Mesenchymal stem cell (in vitro differentiated cells and primary cell): ENCODE measurements at regions not wholly inside any gene's neighbourhood (a gene's known extent, or its start where the extent isn't known, plus 50 kb on each side); places are given as distances from the start of the nearest gene placed in this dataset.

Source experiments
- DNase-seq: peaks from one replicate; pipeline ENCODE4 v3.0.0-alpha.2; 2013
- H2AFZ ChIP-seq: one replicate; pipeline ENCODE4 v1.6.1; 2013; ENCODE audit warnings: low read depth, mild to moderate bottlenecking, control low read depth, inconsistent platforms, low read length, moderate library complexity
- H2AK5ac ChIP-seq: 2 replicates; pipeline ENCODE4 v1.6.1; 2013; ENCODE audit warnings: low read length, moderate library complexity, mild to moderate bottlenecking, inconsistent platforms; ENCODE audit not compliant: severe bottlenecking
- H2BK120ac ChIP-seq: one replicate; pipeline ENCODE4 v1.6.1; 2013; ENCODE audit warnings: low read depth, mild to moderate bottlenecking, inconsistent platforms, low read length, moderate library complexity
- H2BK12ac ChIP-seq, 2 experiments: one replicate each; pipeline ENCODE4 v1.6.1; 2013; ENCODE audit warnings: inconsistent platforms in 2 of 2, low read length in 2 of 2, mild to moderate bottlenecking in 2 of 2, moderate library complexity in 2 of 2, control low read depth in 1 of 2
- H2BK15ac ChIP-seq: one replicate; pipeline ENCODE4 v1.6.1; 2013; ENCODE audit warnings: mild to moderate bottlenecking, low read depth, inconsistent platforms; ENCODE audit not compliant: poor library complexity, severe bottlenecking
- H2BK5ac ChIP-seq: 2 replicates; pipeline ENCODE4 v1.6.1; 2013; ENCODE audit warnings: low read depth, mild to moderate bottlenecking, low read length, control low read depth, inconsistent platforms; ENCODE audit not compliant: poor library complexity, severe bottlenecking
- H3K14ac ChIP-seq, 2 experiments: one replicate each; pipeline ENCODE4 v1.6.1; 2013; ENCODE audit warnings: inconsistent platforms in 2 of 2, low read length in 2 of 2, control low read depth in 1 of 2, mild to moderate bottlenecking in 1 of 2, moderate library complexity in 1 of 2
- H3K18ac ChIP-seq, 2 experiments: one replicate each; pipeline ENCODE4 v1.6.1; 2013; ENCODE audit warnings: inconsistent platforms in 2 of 2, low read length in 2 of 2, control low read depth in 1 of 2, low read depth in 1 of 2, mild to moderate bottlenecking in 1 of 2
- H3K23ac ChIP-seq, 2 experiments: one replicate each; pipeline ENCODE4 v1.6.1; 2013; ENCODE audit warnings: inconsistent platforms in 2 of 2, low read length in 2 of 2, mild to moderate bottlenecking in 2 of 2, moderate library complexity in 2 of 2, control low read depth in 1 of 2
- H3K27ac ChIP-seq: 2 replicates; pipeline ENCODE4 v1.5.1; 2013; ENCODE audit warnings: mild to moderate bottlenecking, moderate library complexity, low read length, control low read depth, inconsistent platforms; ENCODE audit not compliant: poor library complexity, severe bottlenecking
- H3K27me3 ChIP-seq, 2 experiments: 2 replicates each; pipeline versions ENCODE4 v1.6.1 to v1.7.0; 2013; ENCODE audit warnings: low read length in 2 of 2, mild to moderate bottlenecking in 2 of 2, moderate library complexity in 2 of 2, control low read depth in 1 of 2, inconsistent platforms in 1 of 2; ENCODE audit not compliant: control insufficient read depth in 1 of 2, insufficient read depth in 1 of 2
- H3K36me3 ChIP-seq, 2 experiments: 2 replicates each; pipeline versions ENCODE4 v1.6.1 to v1.7.0; 2013; ENCODE audit warnings: low read length in 2 of 2, control low read depth in 1 of 2, inconsistent platforms in 1 of 2, low read depth in 1 of 2, mild to moderate bottlenecking in 1 of 2; ENCODE audit not compliant: insufficient read depth in 2 of 2, control insufficient read depth in 1 of 2
- H3K4ac ChIP-seq, 2 experiments: one replicate each; pipeline ENCODE4 v1.6.1; 2013; ENCODE audit warnings: inconsistent platforms in 2 of 2, low read length in 2 of 2, mild to moderate bottlenecking in 2 of 2, moderate library complexity in 2 of 2, control low read depth in 1 of 2, low read depth in 1 of 2
- H3K4me1 ChIP-seq: 2 replicates; pipeline ENCODE4 v1.6.1; 2013; ENCODE audit warnings: low read depth, low read length, control low read depth; ENCODE audit not compliant: control insufficient read depth, insufficient read depth
- H3K4me2 ChIP-seq: 2 replicates; pipeline ENCODE4 v1.6.1; 2013; ENCODE audit warnings: low read length, mild to moderate bottlenecking, inconsistent platforms; ENCODE audit not compliant: poor library complexity, severe bottlenecking
- H3K4me3 ChIP-seq, 2 experiments: 2 replicates each; pipeline versions ENCODE4 v1.5.1 to v1.7.0; 2013; ENCODE audit warnings: low read length in 2 of 2, mild to moderate bottlenecking in 2 of 2, control low read depth in 1 of 2, low read depth in 1 of 2; ENCODE audit not compliant: insufficient read depth in 1 of 2
- H3K79me1 ChIP-seq: replicated peaks from 2 replicates; pipeline ENCODE4 v1.6.1; 2013; ENCODE audit warnings: mild to moderate bottlenecking, control low read depth, low read length, inconsistent platforms; ENCODE audit not compliant: poor library complexity, severe bottlenecking
- H3K9ac ChIP-seq: 2 replicates; pipeline ENCODE4 v1.7.0; 2013; ENCODE audit warnings: mild to moderate bottlenecking, low read length, moderate library complexity
- H3K9me3 ChIP-seq: 2 replicates; pipeline ENCODE4 v1.7.0; 2013; ENCODE audit warnings: mild to moderate bottlenecking, low read length; ENCODE audit not compliant: control insufficient read depth
- H4K8ac ChIP-seq: one replicate; pipeline ENCODE4 v1.6.1; 2013; ENCODE audit warnings: inconsistent platforms, mild to moderate bottlenecking, low read length, moderate library complexity
- H4K91ac ChIP-seq: one replicate; pipeline ENCODE4 v1.6.1; 2013; ENCODE audit warnings: mild to moderate bottlenecking, low read length, inconsistent platforms
- WGBS: methylation state at CpG from one replicate; pipeline ENCODE4 v1.1.7; 2013; ENCODE audit warnings: mixed read lengths; 5-methylcytosine and 5-hydroxymethylcytosine counted together

DNA sequence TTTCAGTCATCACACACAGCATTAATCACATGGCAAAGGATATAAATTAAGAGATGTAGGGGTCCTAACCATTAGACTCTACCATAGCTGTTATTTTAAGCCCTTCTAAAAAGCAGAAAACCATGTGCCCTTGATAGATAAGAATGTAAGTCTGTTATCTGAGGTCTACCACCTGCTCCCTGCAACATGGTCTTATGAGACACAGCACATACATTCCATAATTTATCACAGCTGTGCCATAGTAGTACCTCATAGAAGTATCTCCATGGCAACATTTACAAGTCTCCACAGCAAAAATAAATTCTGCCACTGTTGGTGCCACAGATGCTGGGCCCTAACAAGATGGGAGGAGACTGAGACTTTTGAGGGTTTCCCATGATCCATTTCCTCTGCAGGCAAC lies 265.4 kb downstream of the KDM5D start:
- Histone ChIP-seq H4K8ac (no peak overlapping the region), H2AFZ (no peak overlapping the region), H3K23ac (no peak overlapping the region), H2BK12ac (no peak overlapping the region), H2BK15ac (no peak overlapping the region), H2BK120ac (no peak overlapping the region), H3K9me3 (no peaks in the 10 kb centered on the region), H3K79me1 (no peaks in the 10 kb centered on the region), H3K4me2 (no peak overlapping the region), H3K27me3 (no peaks in the 10 kb centered on the region), H4K91ac (no peak overlapping the region), H2BK5ac (no peak overlapping the region), H3K14ac (no peak overlapping the region), H3K4ac (no peak overlapping the region), H3K4me3 (no peak overlapping the region), H3K36me3 (no peaks in the 10 kb centered on the region), H3K27ac (no peak overlapping the region), H2AK5ac (no peak overlapping the region), H3K18ac (no peak overlapping the region), H3K4me1 (no peaks in the 10 kb centered on the region), H3K9ac (no peak overlapping the region)
- no peak for DNase-seq

DNA sequence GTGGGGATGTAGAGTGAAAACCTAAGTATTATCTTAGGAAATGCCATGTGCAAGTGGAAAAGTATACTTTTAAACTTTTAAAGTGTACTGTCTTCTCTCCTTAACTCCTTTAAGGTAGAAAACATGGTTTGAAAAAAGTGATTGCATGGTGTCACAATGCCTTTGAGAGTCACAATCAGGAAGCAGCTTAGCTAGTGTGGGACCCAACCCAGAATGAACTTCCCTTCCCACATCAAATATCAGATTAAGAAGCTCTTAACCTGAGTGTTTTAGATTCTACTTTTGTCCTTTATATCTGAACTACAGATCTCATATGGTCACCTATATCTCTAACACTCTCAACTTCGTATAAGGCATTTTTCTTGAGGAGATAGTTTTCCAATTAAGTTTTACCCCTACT lies 266.6 kb downstream of the KDM5D start:
- Histone ChIP-seq H2BK12ac (no peak overlapping the region), H3K79me1 (no peaks in the 10 kb centered on the region), H4K91ac (no peak overlapping the region), H3K14ac (no peak overlapping the region), H3K23ac (no peak overlapping the region), H3K4me1 (no peaks in the 10 kb centered on the region), H4K8ac (no peak overlapping the region), H3K4me2 (no peak overlapping the region), H3K9me3 (no peaks in the 10 kb centered on the region), H3K36me3 (no peaks in the 10 kb centered on the region), H3K4me3 (no peak overlapping the region), H2BK5ac (no peak overlapping the region), H2BK120ac (no peak overlapping the region), H3K27ac (no peak overlapping the region), H2AK5ac (no peak overlapping the region), H3K4ac (no peak overlapping the region), H3K27me3 (no peaks in the 10 kb centered on the region), H2AFZ (no peak overlapping the region), H2BK15ac (no peak overlapping the region), H3K9ac (no peak overlapping the region), H3K18ac (no peak overlapping the region)
- WGBS: no CpG with 5 or more reads among the region's 1 CpG
- no peak for DNase-seq

GRCh38 chrY:19465809-19466208 lies 278.7 kb downstream of the KDM5D start:
- Histone ChIP-seq H3K9ac (no peak overlapping the region), H2AFZ (no peak overlapping the region), H3K4me3 (no peak overlapping the region), H3K79me1 (no peaks in the 10 kb centered on the region), H3K4ac (no peak overlapping the region), H3K27ac (no peak overlapping the region), H4K91ac (no peak overlapping the region), H3K23ac (no peak overlapping the region), H3K18ac (no peak overlapping the region), H3K14ac (no peak overlapping the region), H2BK15ac (no peak overlapping the region), H2BK120ac (no peak overlapping the region), H2BK5ac (no peak overlapping the region), H2AK5ac (no peak overlapping the region), H3K9me3 (no peaks in the 10 kb centered on the region), H3K27me3 (no peaks in the 10 kb centered on the region), H3K4me2 (no peak overlapping the region), H3K36me3 (no peaks in the 10 kb centered on the region), H3K4me1 (no peaks in the 10 kb centered on the region), H2BK12ac (no peak overlapping the region), H4K8ac (no peak overlapping the region)
- no peak for DNase-seq

DNA sequence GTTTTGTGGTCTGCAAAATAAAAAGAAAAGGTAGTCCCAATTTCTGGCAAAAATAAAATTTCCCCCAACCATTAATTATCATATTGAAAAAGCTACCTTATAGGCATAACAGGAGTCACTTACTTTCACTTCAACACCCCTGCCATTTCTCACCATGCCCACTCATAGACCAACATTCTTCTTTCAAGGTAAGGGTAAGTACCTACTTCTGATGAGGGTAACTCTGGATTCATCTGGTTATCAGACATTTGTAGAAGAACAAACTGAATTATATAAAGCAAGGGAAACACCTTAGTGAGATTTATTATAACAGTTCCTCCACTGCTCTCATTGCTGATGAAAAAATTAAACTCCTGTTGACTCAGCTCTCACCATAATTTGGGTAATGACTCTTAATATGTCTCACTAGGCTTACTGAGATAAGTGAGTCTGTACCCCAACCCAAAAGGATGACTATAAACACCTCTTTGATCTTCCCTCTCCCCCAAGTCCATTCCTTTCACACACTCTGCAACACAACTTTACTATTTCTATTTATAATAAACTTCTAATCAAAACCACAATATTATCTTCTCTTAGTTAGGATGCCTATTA lies 287.6 kb downstream of the KDM5D start:
- Histone ChIP-seq H3K36me3 (no peaks in the 10 kb centered on the region), H4K91ac (no peak overlapping the region), H3K18ac (no peak overlapping the region), H3K4ac (no peak overlapping the region), H3K79me1 (no peaks in the 10 kb centered on the region), H2AFZ (no peak overlapping the region), H2BK15ac (no peak overlapping the region), H3K9me3 (no peaks in the 10 kb centered on the region), H3K27me3 (no peaks in the 10 kb centered on the region), H4K8ac (no peak overlapping the region), H2BK120ac (no peak overlapping the region), H3K27ac (no peak overlapping the region), H3K4me3 (no peak overlapping the region), H3K14ac (no peak overlapping the region), H3K9ac (no peak overlapping the region), H3K23ac (no peak overlapping the region), H2BK5ac (no peak overlapping the region), H2BK12ac (no peak overlapping the region), H3K4me2 (no peak overlapping the region), H3K4me1 (no peaks in the 10 kb centered on the region), H2AK5ac (no peak overlapping the region)
- no peak for DNase-seq
